ENCODE measurements at regions not wholly inside any gene's neighbourhood (a gene's known extent, or its start where the extent isn't known, plus 50 kb on each side); places are given as distances from the start of the nearest gene placed in this dataset.

- TF ChIP-seq POLR2A (IDR thresholded peaks at IDR 0.05; ENCODE audit: low read depth, low read length) = no peak
- TF ChIP-seq POLR2AphosphoS5 (IDR thresholded peaks at IDR 0.05; ENCODE audit: low read depth, low read length) = no peak
- TF ChIP-seq TAF1 (IDR thresholded peaks at IDR 0.05; ENCODE audit: low read depth, low read length) = no peak
- TF ChIP-seq PAX5 (IDR thresholded peaks at IDR 0.05; ENCODE audit: insufficient read depth, low read length, severe bottlenecking) = no peak
Measured at GRCh38 chr7:130982160-130982638, 248.2 kb upstream of the KLF14 start.
